HPDE6-E6E7 (cell line): ENCODE measurements at regions not wholly inside any gene's neighbourhood (a gene's known extent, or its start where the extent isn't known, plus 50 kb on each side); places are given as distances from the start of the nearest gene placed in this dataset.

Experiments used
- DNase-seq: peaks from one replicate; pipeline ENCODE4 v3.0.0; 2011; ENCODE audit warnings: missing footprints; ENCODE audit errors: extremely low spot score

GRCh38 chr9:88754452-88754851 lies 219.5 kb downstream of the NXNL2 start:
- DNase-seq: no peak

- DNase-seq: no peak
These were observed 219.9 kb downstream of the NXNL2 start for GRCh38 chr9:88754886-88755285.

- no peak for DNase-seq
These were observed 222.5 kb downstream of the NXNL2 start for GRCh38 chr9:88757406-88758010.

GRCh38 chr9:88759364-88759763 lies 224.4 kb downstream of the NXNL2 start:
- no peak for DNase-seq

- no peak for DNase-seq
These were observed 224.3 kb upstream of the S1PR3 start for GRCh38 chr9:88766778-88767503.

GRCh38 chr9:88767504-88767790 lies 223.8 kb upstream of the S1PR3 start:
- DNase-seq: no peak

- no peak for DNase-seq
These were observed 218.7 kb upstream of the S1PR3 start for GRCh38 chr9:88772575-88772974.

GRCh38 chr9:88773126-88773525 lies 218.1 kb upstream of the S1PR3 start:
- no peak for DNase-seq

GRCh38 chr9:88773627-88774244 lies 217.5 kb upstream of the S1PR3 start:
- no peak for DNase-seq

GRCh38 chr9:88775037-88775471 lies 216.2 kb upstream of the S1PR3 start:
- no peak for DNase-seq

GRCh38 chr9:88775559-88775958 lies 215.7 kb upstream of the S1PR3 start:
- no peak for DNase-seq

- DNase-seq: no peak
These were observed 215.3 kb upstream of the S1PR3 start for GRCh38 chr9:88775966-88776365.

GRCh38 chr9:88776717-88777497 lies 214.4 kb upstream of the S1PR3 start:
- DNase-seq: no peak

- no peak for DNase-seq
These were observed 213.6 kb upstream of the S1PR3 start for GRCh38 chr9:88777498-88778312.

- DNase-seq: no peak
These were observed 209.5 kb upstream of the S1PR3 start for GRCh38 chr9:88781628-88782391.

GRCh38 chr9:88782931-88783710 lies 208.1 kb upstream of the S1PR3 start:
- no peak for DNase-seq

GRCh38 chr9:88783711-88784083 lies 207.6 kb upstream of the S1PR3 start:
- no peak for DNase-seq

- DNase-seq: no peak
These were observed 206.3 kb upstream of the S1PR3 start for GRCh38 chr9:88784960-88785359.

GRCh38 chr9:88786291-88787079 lies 204.8 kb upstream of the S1PR3 start:
- no peak for DNase-seq
